DMS153 treated with DMSO at 0.1 percent for 48 hours (cell line): ENCODE measurements at regions not wholly inside any gene's neighbourhood (a gene's known extent, or its start where the extent isn't known, plus 50 kb on each side); places are given as distances from the start of the nearest gene placed in this dataset.
"Not testable (repeated sequence)": the region's sequence is repeated elsewhere in the genome, so short reads cannot be mapped to it uniquely, and the experiment has no call there.

ENCODE experiments used
- DNase-seq: peaks from one replicate; lab custom pipeline; 2025; ENCODE audit not compliant: unreplicated experiment; lab: John Stamatoyannopoulos, UW

DNA sequence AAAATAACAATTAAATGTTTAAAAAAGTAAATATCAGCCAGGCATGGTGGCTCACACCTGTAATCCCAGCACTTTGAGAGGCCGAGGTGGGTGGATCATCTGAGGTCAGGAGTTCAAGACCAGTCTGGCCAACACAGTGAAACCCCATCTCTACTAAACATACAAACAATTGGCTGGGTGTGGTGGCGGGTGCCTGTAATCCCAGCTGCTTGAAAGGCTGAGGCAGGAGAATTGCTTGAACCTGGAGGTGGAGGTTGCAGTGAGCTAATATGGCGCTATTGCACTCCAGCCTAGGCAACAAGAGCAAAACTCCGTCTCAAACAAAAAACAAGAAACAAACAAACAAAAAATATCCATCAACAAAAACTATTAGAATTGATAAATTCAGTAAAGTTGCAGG lies 77.5 kb downstream of the SNX5 start:
- not testable (repeated sequence) for DNase-seq

DNA sequence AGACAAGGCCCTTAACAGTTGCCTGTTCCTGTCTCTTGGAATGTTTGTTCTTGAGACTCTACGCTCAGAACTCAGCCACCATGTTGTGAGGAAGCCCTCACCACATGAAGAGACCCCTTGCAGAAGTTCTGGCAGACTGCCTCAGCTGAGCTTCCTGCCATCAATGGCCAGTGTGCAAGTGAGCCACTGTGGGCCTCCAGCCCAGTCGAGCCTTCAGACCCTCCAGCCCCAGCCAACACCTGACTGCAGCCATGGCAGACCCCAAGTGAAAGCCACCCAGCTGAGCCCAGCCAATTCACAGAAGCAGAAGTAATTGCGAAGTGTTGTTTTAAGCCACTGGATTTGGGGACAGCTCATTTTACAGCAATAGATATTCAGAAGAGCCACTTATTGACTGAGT lies 78.3 kb downstream of the SNX5 start:
- DNase-seq: no peak

DNA sequence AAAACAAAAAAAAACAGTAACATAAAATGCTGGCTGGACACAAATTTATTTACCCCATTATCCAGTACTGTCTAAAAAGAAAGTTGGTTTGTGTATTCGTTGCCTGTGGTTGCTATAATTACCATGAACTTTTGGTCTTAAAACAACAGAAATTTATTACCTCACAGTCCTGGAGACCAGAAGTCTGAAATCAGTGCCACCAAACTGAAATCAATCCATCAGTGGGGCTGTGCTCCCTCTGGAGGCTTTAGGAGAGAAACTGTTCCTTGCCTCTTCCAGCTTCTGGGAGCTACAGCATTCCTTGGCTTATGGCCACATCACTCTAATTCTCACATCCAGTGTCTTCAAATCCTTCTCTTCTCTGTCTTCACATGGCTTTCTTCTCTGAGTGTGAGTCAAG lies 79.4 kb downstream of the SNX5 start:
- no peak for DNase-seq

DNA sequence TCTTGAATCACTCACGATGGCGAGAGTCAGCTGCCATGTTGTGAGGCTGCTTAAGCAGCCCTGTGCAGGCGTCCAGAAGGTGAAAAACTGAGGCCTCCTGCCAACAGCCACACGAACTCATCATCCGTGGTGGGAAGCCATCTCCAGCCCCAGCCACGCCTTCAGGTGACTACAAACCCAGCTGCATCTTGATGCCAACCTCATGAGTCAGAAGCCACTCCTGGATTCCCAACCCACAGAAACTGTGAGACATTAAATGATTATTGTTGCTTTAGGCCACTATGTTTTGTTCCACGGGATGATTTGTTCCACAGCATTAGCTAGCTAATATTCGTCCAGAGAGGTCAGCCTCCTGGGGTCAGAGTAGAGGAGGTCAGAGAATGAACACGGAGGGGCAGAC lies 80.5 kb downstream of the SNX5 start:
- DNase-seq: no peak

DNA sequence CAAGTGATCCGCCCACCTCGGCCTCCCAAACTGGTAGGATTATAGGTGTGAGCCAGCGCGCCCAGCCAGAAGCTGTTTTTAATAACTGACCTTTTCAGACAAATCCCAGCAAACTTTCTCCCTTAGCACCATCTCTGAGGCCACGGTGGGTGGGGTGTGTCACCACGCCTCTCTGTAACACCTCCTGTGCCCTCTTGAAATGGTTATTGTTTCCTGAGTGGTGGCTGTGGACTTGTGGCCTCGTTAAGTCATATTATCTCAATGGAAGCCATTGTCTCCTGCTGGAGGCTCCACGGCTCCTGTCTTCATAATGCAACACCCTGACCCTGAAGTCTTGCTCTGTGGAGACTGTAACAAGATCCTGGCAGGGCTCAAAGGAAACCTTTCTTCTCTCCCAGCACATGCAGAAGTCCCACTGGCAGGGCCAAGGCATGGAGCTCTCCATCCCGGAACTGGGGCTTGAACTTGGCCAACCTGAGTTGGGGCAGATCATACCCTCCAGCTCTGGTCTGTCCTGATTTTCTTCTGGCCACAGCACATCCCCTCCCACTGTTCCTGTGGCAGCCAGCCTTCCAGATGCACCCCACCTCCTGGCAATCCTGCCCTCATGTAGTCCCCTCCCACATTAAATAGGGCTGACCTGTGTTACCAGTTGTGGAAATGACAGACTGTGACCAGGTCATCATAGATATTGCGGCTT lies 81.1 kb downstream of the SNX5 start:
- no peak for DNase-seq

DNA sequence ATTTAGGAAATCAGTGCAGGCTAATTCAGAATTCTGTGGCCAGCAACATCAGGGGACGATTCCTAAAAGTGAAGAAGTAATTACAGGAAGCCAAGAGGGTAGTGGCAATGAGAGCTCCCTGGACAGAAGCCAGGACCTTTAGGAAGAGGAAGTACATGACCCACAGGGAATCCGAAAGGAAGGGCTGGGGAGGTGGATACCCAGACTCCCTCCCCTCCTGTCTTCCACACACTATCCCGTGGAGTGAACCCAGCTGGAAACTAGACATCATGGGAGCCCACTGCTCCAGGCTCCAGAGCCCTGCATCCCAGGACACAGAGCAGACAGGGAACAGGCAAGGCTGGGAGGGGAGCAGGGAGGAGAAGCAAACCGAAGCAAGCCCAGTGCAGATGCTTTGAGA lies 83.0 kb downstream of the SNX5 start:
- no peak for DNase-seq

DNA sequence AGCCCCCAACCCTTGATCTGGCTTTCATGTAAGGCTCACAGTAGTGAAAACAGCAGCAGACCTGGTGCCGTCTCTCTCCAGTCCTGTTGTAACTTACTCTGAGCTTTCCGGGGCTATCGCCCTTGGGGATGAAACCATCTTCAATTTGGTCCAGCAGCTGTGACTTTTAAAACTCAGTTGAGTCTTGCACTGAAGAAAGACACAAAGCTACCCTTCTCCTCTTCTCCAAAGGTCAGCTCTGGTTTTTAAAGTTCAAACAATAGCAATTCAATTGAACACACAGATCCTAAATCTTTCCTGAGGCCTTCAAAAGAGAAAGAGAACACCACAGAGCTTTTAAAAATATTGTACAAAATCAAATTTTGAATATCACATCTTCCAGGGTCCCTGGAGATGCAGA lies 83.5 kb downstream of the SNX5 start:
- no peak for DNase-seq

DNA sequence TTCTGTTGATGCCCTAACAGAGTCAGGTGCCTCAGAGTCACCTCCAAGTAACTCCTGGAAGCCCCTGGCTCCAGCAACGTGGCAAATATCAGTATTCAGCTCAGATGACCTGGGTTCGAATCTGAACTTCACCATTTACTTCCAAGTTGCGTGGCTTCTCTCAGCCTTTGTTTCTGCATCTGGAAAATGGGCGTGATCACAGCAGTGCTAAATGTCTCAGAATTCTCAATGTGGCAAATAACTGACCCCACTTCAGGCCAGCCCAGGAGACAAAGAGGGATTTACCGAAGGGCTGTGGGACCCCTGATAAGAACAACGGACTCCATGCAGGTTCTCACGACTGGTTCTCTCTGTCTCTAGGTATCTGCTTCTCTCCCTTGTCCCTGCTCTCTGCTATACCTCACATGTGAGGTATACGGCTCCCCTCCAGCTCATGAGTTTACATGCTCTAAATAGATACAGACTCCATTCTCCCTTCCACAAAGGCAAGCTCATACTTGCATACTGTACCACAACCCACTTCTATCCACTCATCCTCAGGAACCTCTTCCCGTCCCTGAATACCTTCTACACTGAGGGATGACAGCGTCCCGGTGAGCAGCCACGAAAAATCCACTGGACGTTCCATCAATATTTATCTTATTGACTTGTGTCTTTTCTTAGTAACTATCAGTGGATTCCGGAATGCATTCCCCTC lies 84.1 kb downstream of the SNX5 start:
- DNase-seq: no peak

DNA sequence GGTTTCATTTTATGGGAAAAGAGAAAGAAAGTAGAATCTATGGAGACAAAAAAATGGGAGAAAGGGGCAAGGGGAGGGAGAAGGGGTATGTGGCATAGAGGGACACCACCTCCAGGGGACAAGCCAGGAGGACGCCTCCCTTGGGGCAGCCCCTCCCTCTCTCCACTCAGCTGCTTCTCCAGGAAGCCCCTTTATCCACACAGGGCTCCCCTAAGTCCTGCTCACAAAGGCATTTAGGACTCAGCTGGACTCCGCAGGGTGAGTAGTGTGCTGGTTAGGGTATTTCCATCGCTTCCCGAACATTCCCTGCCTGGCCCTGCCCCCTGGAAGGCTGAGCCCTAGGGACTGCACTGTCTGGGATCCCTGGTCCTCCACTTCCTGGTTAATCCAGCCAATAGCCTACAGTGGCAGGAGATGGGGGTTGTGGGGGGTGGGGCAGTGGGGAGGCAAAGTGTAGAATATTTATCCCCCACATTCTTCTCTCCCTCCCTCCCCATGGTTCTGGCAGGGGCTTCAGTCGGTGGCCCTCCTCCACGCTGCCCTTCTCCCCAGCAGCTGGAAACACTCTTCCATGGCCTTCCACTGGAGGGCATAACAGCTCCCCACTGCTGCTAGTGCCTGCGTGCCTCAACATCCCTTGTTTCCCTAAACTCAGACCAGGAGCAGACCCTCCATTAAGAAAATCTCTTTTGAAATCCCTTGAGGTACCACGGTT lies 84.8 kb downstream of the SNX5 start:
- no peak for DNase-seq

DNA sequence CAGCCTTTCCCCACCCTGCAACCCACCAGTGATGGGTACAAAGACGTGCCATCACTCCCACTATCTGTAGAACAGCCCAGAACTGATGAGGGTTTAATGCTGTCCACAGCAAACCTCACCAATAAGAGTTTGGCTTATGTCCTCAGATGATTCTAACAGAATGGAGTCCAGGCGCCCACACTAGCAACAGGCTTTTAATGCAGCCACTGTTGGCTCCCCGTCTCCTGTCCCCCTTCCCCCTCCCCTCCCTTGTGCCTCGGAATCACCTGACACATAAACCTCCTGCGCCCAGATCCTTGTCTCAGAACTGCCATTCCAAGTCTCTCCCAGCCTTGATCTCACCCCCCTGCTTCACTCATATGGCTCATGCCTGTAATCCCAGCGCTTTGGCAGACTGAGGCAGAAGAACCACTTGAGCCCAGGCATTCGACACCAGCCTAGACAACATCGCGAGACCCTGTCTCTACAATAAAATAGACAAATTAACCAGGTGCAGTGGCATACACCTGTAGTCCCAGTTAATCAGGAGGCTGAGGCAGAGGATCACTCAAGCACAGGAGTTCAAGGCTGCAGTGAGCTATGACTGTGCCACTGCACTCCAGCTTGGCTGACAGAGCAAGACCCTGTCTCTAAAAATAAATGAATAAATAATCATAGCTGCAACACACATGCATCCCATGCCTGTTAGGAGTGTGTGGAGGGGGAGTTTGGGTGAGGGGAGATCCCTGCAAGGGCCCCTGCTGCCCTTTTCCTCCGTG lies 85.6 kb downstream of the SNX5 start:
- no peak for DNase-seq

DNA sequence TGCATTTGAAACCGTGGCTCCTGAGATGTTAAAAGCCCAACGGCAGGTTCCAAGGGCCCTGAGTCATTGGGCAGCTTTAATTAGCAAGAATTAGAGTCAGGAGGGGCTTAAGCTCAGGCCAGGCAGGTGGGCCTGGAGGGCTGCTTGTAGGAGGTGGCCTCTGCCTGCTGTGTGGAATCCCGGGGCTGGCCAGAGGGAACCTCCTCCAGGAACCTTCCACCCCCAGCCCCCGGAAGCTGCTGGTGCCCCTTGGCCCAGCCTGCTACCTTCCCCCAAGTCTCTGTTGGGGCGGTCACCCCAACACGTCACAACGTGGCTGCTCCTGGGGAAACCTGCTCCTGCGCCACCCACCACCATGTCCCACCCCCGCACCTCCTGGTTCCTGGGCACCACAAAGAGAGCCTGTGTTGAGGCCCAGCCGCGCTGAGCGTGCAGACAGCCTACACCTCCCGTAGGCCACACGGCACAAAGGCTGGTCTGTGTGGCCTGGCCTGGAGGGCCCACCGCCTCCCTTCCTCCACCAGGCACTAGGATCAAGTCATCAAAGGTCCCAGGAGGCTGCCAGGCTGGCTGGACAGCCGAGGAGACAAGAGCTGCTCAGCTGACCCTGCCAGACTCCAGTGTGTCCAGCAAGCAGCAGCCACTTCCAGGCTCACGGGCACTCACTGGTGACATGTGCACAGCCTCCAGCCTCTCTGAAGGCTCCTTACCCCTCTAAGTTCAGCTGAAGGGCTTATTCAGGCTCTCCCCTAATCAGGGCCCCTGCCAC lies 86.3 kb downstream of the SNX5 start:
- DNase-seq: no peak

DNA sequence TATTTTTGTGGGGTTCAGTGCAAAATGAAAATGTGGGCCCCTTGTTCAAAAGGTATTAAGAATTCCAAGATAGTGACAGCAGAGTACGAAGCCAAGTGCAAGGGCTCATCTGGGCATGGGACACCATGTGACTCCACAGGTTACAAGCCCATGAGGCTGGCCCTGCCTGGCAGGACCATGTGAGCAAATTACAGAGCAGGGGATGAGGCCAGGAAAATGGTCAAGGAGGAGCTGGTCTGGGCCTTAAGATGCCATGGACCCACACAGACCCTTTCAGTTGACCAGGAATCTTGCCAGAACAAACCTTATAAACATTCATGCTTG lies 86.9 kb downstream of the SNX5 start:
- DNase-seq: no peak

DNA sequence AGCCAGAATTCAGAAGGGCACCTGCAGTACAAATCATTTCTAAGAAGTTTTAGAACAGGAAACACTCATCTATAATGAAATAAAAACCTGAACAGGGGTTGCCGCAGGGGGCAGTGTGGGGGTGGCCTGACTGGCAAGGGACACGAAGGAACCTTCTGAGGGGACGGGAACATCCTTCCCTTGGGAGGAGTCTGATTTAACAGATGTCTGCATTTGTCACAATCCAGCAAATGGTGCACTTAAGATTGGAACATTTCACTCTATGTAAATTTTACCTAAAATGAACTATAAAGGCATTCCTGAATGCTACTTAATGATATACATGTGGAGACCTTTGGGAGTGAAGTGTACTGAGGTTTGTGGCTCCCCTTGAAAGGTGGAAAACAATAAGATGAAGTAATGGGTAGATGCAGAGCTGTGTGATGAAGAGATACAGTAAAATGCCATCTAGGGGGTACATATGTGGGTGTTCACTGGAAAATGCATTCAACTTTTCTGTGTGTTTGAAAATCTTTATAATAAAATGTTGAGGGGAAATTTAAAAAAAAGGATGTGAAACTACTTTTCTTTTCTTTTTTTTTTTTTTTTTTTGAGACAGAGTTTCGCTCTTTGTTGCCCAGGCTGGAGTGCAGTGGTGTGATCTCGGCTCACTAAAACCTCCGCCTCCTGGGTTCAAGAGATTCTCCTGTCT lies 89.5 kb downstream of the SNX5 start:
- no peak for DNase-seq

DNA sequence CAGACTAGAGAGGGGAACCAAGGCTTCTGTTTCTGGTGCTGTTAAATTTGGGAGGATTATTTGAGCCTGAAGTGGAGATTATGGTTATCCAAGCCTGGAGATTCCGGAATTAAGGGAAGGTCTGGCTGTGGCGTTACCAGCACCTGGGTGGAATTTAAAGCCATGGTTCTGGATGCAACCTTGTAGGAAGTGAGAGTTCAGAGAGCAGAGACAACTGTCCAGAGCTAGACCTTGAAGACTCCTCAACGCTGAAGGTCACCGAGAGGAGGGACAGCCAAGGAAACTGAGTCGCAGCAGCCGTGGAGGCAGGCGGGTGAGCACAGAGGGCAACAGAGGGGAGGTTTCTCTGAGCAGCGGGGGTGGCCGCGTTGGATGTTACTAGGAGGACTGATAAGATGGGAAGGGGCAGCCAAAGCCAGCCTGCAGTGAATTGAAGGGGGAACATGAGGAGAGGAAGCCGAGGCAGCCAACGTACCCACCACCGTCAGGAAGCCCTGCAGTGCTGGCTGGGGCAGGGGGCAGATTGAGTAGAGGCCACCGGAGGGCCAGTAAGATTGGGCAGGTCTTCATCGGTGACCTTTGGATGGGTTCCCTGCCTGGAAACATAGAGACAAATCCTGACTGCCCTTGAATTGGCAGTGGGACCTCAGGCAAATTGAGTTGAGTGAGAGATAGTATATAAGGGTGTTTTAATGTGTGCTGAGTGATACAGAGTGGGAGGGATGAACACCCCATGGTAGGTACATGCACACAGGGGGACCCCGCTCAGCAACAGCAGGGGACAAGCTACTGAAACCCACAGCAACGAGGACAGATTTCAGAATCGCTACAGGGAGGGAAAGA lies 90.3 kb downstream of the SNX5 start:
- no peak for DNase-seq

DNA sequence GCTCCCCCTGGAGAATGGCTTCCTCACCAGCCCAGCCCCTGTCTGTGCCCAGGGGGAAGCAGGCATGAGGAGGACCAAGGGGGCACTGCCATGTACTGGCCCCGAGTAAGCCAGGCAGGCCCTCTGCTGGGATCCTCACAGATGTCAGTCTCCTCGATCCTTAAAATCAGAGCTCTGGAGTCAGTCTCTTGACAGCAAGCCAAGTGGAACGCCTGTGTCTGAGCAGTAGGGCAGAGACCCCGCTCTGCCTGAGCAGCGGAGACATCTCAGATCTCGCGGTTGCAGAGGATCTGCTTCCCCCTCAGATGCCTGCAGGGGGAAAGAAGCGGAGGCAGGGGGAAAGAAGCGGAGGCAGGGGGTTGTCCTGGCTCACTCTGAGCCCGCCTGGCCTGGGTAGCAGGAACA lies 92.6 kb downstream of the SNX5 start:
- no peak for DNase-seq

DNA sequence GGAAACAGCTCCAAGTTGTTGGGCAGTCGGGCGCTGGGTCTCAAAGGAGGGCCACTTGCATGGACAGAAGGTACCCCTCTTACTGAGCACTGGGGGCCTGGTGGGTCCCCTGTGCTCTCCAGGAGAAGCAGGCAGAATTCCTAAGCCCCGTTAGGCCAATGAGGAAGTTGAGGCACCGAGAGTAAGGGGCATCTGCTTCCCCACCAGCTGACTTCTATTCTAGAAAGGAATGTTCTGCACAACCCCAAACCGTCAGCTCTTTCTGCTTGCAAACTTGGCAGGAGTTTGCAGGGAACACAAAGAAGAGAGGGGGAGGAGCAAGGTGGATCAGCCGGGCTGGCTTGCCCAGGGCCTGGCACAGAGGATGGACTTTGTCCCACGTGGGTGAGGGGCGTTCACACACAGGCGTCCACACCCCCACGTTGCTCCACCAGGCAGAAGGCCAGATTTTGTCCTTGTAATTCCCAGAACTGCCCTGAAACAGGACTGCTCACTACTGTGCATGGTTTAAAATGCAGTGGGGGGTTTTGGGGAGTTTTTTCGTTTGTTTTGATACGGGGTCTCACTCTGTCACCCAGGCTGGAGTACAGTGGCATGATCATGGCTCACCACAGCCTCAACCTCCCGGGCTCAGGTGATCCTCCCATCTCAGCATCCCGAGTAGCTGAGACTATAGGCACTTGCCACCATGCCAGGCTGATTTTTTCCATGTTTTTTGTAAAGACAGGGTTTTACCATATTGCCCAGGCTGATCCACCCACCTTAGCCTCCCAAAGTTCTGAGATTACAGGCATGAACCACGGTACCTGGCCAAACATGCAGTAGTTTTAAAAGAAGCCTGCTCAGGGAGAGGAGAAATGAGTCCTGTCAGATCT lies 93.3 kb downstream of the SNX5 start:
- DNase-seq: no peak

DNA sequence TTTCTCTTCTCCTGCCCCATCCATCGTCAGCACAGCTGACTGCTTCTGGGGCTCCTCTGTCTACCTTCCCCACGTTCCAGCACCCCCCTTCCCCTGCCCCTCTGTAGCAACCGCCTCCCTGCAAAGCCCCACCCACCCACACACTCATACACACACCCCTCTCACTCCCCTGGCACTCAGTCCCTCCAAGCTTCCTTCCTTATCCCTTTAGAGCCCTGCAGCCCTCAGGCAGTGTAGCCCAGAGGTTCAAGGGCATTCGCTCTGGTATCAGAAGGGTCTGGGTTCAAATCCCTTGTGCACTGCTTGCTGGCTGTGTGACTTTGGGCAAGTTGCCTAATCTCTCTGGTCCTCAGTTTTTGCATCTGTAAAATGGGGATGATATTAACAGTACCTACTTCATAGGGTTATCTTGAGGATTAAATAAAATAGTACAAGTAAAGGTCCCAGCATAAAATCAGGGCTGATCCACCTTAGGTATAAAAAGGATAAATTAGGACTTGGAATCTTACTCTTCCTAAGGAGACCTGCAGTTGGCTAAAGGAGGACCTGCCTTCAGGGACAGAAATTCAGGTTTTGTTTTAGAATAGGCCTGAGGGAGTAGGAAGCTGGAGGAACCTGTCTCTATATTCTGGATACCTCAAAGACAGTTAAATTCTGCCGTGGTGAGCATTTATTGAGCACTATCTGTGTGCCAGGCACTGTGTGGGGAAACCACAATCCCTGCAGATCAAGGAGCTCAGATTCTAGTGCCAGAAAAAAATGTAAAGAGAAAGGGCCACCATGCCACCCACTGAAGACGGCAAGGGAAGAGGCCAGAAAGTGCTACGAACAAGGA lies 94.1 kb downstream of the SNX5 start:
- DNase-seq: no peak
